HepG2 (cell line): ENCODE measurements at regions not wholly inside any gene's neighbourhood (a gene's known extent, or its start where the extent isn't known, plus 50 kb on each side); places are given as distances from the start of the nearest gene placed in this dataset.

Experiments
- FOXJ3 ChIP-seq: sonication (generic); formaldehyde crosslinking; IDR thresholded peaks from 2 replicates; pipeline ENCODE4 v1.4.0; 2020; ENCODE audit warnings: missing genetic modification reagents, mild to moderate bottlenecking, borderline replicate concordance
- ISL2 ChIP-seq: sonication (generic); formaldehyde crosslinking; IDR thresholded peaks from 2 replicates; pipeline ENCODE4 v1.5.0; 2020; ENCODE audit warnings: missing genetic modification reagents
- PPARG ChIP-seq: conservative IDR thresholded peaks from 2 replicates; pipeline ENCODE4 v1.6.1; 2016; ENCODE audit warnings: missing biosample characterization, missing genetic modification reagents
- ZBTB20 ChIP-seq: sonication (generic); formaldehyde crosslinking; IDR thresholded peaks from 2 replicates; pipeline ENCODE4 v1.8.1; 2023; ENCODE audit warnings: missing genetic modification reagents, low read depth, mild to moderate bottlenecking, borderline replicate concordance
- ZNF256 ChIP-seq: sonication (generic); formaldehyde crosslinking; conservative IDR thresholded peaks from 2 replicates; pipeline ENCODE4 v1.4.0; 2020; ENCODE audit warnings: missing genetic modification reagents
- ZNF749 ChIP-seq: sonication (generic); formaldehyde crosslinking; IDR thresholded peaks from 2 replicates; pipeline ENCODE4 v1.8.0; 2022; ENCODE audit warnings: mild to moderate bottlenecking, missing genetic modification reagents, moderate library complexity, borderline replicate concordance
- TF ChIP-seq, protein P1 (sequence below): sonication (generic); formaldehyde crosslinking; IDR thresholded peaks from 2 replicates; pipeline ENCODE4 v1.5.0; 2020; ENCODE audit warnings: mild to moderate bottlenecking, missing genetic modification reagents, moderate library complexity
- TF ChIP-seq, protein P2 (sequence below): sonication (generic); formaldehyde crosslinking; IDR thresholded peaks from 2 replicates; pipeline ENCODE4 v1.4.0; 2020; ENCODE audit warnings: missing genetic modification reagents

DNA sequence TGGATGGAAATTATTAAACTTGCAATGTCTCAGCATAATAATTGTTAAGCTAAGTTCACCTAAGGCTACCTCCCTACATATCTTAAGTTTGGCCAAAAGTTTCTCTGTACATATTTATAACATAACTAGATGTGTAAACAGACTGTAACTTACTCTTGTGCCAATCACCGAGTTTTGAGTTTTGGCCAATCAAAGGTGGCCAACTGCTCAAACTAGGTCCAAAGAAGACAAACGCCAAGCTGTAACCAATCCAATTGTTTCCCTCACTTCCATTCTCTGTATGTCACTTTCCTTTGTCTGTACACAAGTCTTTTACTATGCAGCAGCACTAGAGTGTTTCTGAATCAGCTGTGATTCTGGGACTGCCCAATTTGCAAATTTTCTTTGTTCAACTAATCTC is 197.8 kb downstream of the LYPLAL1 start:
- TF ChIP-seq ZNF256 (CRISPR knock-in tag) (no peak), ZBTB20 (no peak), FOXJ3 (CRISPR knock-in tag) (no peak), PPARG (CRISPR knock-in tag) (no peak), ZNF749 (CRISPR knock-in tag) (no peak), ISL2 (CRISPR knock-in tag) (no peak)
- TF ChIP-seq, protein P1, sequence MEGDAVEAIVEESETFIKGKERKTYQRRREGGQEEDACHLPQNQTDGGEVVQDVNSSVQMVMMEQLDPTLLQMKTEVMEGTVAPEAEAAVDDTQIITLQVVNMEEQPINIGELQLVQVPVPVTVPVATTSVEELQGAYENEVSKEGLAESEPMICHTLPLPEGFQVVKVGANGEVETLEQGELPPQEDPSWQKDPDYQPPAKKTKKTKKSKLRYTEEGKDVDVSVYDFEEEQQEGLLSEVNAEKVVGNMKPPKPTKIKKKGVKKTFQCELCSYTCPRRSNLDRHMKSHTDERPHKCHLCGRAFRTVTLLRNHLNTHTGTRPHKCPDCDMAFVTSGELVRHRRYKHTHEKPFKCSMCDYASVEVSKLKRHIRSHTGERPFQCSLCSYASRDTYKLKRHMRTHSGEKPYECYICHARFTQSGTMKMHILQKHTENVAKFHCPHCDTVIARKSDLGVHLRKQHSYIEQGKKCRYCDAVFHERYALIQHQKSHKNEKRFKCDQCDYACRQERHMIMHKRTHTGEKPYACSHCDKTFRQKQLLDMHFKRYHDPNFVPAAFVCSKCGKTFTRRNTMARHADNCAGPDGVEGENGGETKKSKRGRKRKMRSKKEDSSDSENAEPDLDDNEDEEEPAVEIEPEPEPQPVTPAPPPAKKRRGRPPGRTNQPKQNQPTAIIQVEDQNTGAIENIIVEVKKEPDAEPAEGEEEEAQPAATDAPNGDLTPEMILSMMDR = no peak
- TF ChIP-seq, protein P2, sequence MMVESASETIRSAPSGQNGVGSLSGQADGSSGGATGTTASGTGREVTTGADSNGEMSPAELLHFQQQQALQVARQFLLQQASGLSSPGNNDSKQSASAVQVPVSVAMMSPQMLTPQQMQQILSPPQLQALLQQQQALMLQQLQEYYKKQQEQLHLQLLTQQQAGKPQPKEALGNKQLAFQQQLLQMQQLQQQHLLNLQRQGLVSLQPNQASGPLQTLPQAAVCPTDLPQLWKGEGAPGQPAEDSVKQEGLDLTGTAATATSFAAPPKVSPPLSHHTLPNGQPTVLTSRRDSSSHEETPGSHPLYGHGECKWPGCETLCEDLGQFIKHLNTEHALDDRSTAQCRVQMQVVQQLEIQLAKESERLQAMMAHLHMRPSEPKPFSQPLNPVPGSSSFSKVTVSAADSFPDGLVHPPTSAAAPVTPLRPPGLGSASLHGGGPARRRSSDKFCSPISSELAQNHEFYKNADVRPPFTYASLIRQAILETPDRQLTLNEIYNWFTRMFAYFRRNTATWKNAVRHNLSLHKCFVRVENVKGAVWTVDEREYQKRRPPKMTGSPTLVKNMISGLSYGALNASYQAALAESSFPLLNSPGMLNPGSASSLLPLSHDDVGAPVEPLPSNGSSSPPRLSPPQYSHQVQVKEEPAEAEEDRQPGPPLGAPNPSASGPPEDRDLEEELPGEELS (CRISPR knock-in tag) = no peak
